K562 (cell line): ENCODE measurements at regions not wholly inside any gene's neighbourhood (a gene's known extent, or its start where the extent isn't known, plus 50 kb on each side); places are given as distances from the start of the nearest gene placed in this dataset.

ENCODE experiments used
- ATAC-seq: fragments of 200-7000 bp; cut with Tn5 transposase; 3 replicates; pipeline ENCODE4 v1.9.1; 2020; ENCODE audit warnings: moderate library complexity
- BruUV-seq: library from RNA; stranded (reverse); fragments of 400-500 nt; replicated peaks from 2 replicates; lab custom pipeline; 2021; lab: Mats Ljungman, UMichigan
- CTCF ChIA-PET: fragments of 300-600 bp; formaldehyde crosslinking; extraction: SDS; loops from one replicate; lab custom pipeline; 2021; ENCODE audit warnings: low intra/inter-chr PET ratio; lab: Yijun Ruan, JAX
- POLR2A ChIA-PET: fragments of 300-600, 350-650 bp; sonication (Branson Sonifier 250); formaldehyde crosslinking; extraction: SDS; loops from one replicate; lab custom pipeline; 2021; ENCODE audit warnings: antibody characterized with exemption, inconsistent platforms; lab: Yijun Ruan, JAX
- DNase-seq, 4 experiments: peaks; one replicate each; pipeline versions ENCODE4 v3.0.0 to v3.0.0-alpha.2; 2011 to 2018; ENCODE audit warnings: low spot score in 3 of 4, mixed read lengths in 3 of 4; ENCODE audit errors: extremely low read depth in 1 of 4
- FAIRE-seq: peaks from 2 replicates; lab custom pipeline; 2011; peaks lifted over from hg19 to GRCh38; lab: Jason Lieb, UNC
- H2AFZ ChIP-seq: 2 replicates; pipeline ENCODE4 v1.6.0; 2011; ENCODE audit warnings: low read depth, low read length, control low read depth, inconsistent platforms
- H3K27ac ChIP-seq: fragments of 200-600 bp; 3 replicates; pipeline ENCODE4 v1.8.0; 2011; ENCODE audit warnings: low read depth, mild to moderate bottlenecking, control low read depth, inconsistent platforms, low read length, moderate library complexity, mixed read lengths; ENCODE audit errors: extremely low read depth
- H3K27me3 ChIP-seq, 2 experiments: fragments of 300-600 bp in 1 of 2; 2 replicates in 1 of 2; 3 replicates in 1 of 2; pipeline versions ENCODE4 v1.6.0 to v1.8.0; 2011; ENCODE audit warnings: inconsistent platforms in 2 of 2, low read length in 2 of 2, mild to moderate bottlenecking in 1 of 2, mixed read lengths in 1 of 2, moderate library complexity in 1 of 2; ENCODE audit not compliant: control insufficient read depth in 2 of 2, insufficient read depth in 2 of 2
- H3K36me3 ChIP-seq: fragments of 300-600 bp; 3 replicates; pipeline ENCODE4 v1.8.0; 2011; ENCODE audit warnings: mild to moderate bottlenecking, low read length, inconsistent platforms; ENCODE audit not compliant: control insufficient read depth, insufficient read depth
- H3K4me1 ChIP-seq, 2 experiments: fragments of 200-600 bp in 1 of 2; replicated peaks in 1 of 2; 2 replicates in 1 of 2; 3 replicates in 1 of 2; pipeline versions ENCODE4 v1.5.1 to v1.8.0; 2011; ENCODE audit warnings: inconsistent platforms in 2 of 2, low read length in 2 of 2, mild to moderate bottlenecking in 1 of 2, mixed read lengths in 1 of 2, moderate library complexity in 1 of 2; ENCODE audit not compliant: control insufficient read depth in 2 of 2, insufficient read depth in 2 of 2
- H3K4me2 ChIP-seq: 2 replicates; pipeline ENCODE4 v1.6.1; 2011; ENCODE audit warnings: low read length, control low read depth, inconsistent platforms, mixed read lengths; ENCODE audit not compliant: insufficient read depth
- H3K4me3 ChIP-seq: fragments of 200-600 bp; sonication (generic), shearing (Covaris generic); 2 replicates; pipeline ENCODE4 v1.5.1; 2016; ENCODE audit warnings: control low read depth, inconsistent platforms
- H3K79me2 ChIP-seq: fragments of 200-600 bp; 3 replicates; pipeline ENCODE4 v1.8.0; 2011; ENCODE audit warnings: low read length, inconsistent platforms; ENCODE audit not compliant: control insufficient read depth, insufficient read depth
- H3K9ac ChIP-seq, 2 experiments: 2 replicates each; pipeline versions ENCODE4 v1.6.0 to v1.6.1; 2011; ENCODE audit warnings: low read depth in 2 of 2, low read length in 2 of 2, control low read depth in 1 of 2, inconsistent platforms in 1 of 2, mild to moderate bottlenecking in 1 of 2, mixed read lengths in 1 of 2; ENCODE audit not compliant: insufficient read depth in 1 of 2
- H3K9me1 ChIP-seq: one replicate; pipeline ENCODE4 v1.6.0; 2011; ENCODE audit warnings: inconsistent platforms, mild to moderate bottlenecking, low read length, moderate library complexity; ENCODE audit not compliant: control insufficient read depth, insufficient read depth
- H3K9me3 ChIP-seq: replicated peaks from 2 replicates; pipeline ENCODE4 v1.5.1; 2011; ENCODE audit warnings: low read depth, low read length, inconsistent platforms; ENCODE audit not compliant: control insufficient read depth, insufficient read depth
- H4K20me1 ChIP-seq: replicated peaks from 2 replicates; pipeline ENCODE4 v1.6.1; 2011; ENCODE audit warnings: low read length, inconsistent platforms, mixed read lengths; ENCODE audit not compliant: control insufficient read depth, insufficient read depth
- ASH1L ChIP-seq: fragments of 450-650 bp; IDR thresholded peaks from 2 replicates; pipeline ENCODE4 v1.6.1; 2018; ENCODE audit warnings: borderline replicate concordance, mild to moderate bottlenecking, low read depth; ENCODE audit not compliant: partially characterized antibody
- CHD4 ChIP-seq: fragments of 200-600 bp; sonication (generic); IDR thresholded peaks from 3 replicates; pipeline ENCODE4 v1.6.1; 2012; ENCODE audit warnings: low read depth, mild to moderate bottlenecking, mixed read lengths, low read length, inconsistent platforms; ENCODE audit not compliant: insufficient read depth, insufficient replicate concordance, poor library complexity, severe bottlenecking
- CREBBP ChIP-seq: IDR thresholded peaks from one replicate; pipeline ENCODE4 v1.6.1; 2012; ENCODE audit warnings: low read depth, mild to moderate bottlenecking, control low read depth, inconsistent platforms, low read length
- ELF2 ChIP-seq: fragments of 250-450 bp; sonication (Bioruptor Pico); IDR thresholded peaks from 2 replicates; pipeline ENCODE4 v1.5.0; 2021; ENCODE audit warnings: mild to moderate bottlenecking
- GTF2A2 ChIP-seq: IDR thresholded peaks from 2 replicates; pipeline ENCODE4 v1.6.1; 2016; ENCODE audit warnings: mild to moderate bottlenecking, missing genetic modification characterization, missing compliant biosample characterization
- HNRNPH1 ChIP-seq: fragments of 200-400 bp; formaldehyde crosslinking; optimal IDR thresholded peaks from 2 replicates; pipeline ENCODE3; 2017; ENCODE audit warnings: low read depth, mild to moderate bottlenecking, low read length, moderate library complexity
- MYC ChIP-seq, 2 experiments: fragments of 250-450 bp in 1 of 2; sonication (Bioruptor Pico) in 1 of 2; IDR thresholded peaks; 2 replicates each; pipeline versions ENCODE4 v1.5.1 to v1.6.1; 2012 to 2021; ENCODE audit warnings: low read depth in 2 of 2, borderline replicate concordance in 1 of 2, improper control_type of control experiment in 1 of 2, low read length in 1 of 2, mild to moderate bottlenecking in 1 of 2, moderate library complexity in 1 of 2
- PHF8 ChIP-seq: fragments of 200-600 bp; sonication (generic); IDR thresholded peaks from 2 replicates; pipeline ENCODE4 v1.6.1; 2012; ENCODE audit warnings: mixed run types, mild to moderate bottlenecking, inconsistent platforms, low read length, moderate library complexity, borderline replicate concordance
- SAP30 ChIP-seq: fragments of 200-600 bp; sonication (generic); IDR thresholded peaks from 2 replicates; pipeline ENCODE4 v1.6.1; 2012; ENCODE audit warnings: borderline replicate concordance, low read depth, mild to moderate bottlenecking, moderate library complexity, low read length, control low read depth, inconsistent platforms; ENCODE audit not compliant: insufficient read depth, poor library complexity, severe bottlenecking
- SLC30A9 ChIP-seq: fragments of 250-450 bp; sonication (Bioruptor Pico); IDR thresholded peaks from 2 replicates; pipeline ENCODE4 v1.8.0; 2022; ENCODE audit warnings: mild to moderate bottlenecking, moderate library complexity
- WHSC1 ChIP-seq: IDR thresholded peaks from one replicate; pipeline ENCODE4 v1.6.1; 2012; ENCODE audit warnings: low read length, control low read depth, inconsistent platforms
- ZNF165 ChIP-seq: fragments of 250-450 bp; sonication (Bioruptor Pico); IDR thresholded peaks from 2 replicates; pipeline ENCODE4 v1.4.0; 2020; ENCODE audit warnings: borderline replicate concordance
- ZNF224 ChIP-seq: sonication (generic); formaldehyde crosslinking; IDR thresholded peaks from 2 replicates; pipeline ENCODE4 v1.8.0; 2022; ENCODE audit warnings: mild to moderate bottlenecking, missing genetic modification reagents
- ZNF3 ChIP-seq: fragments of 250-450 bp; sonication (Bioruptor Pico); IDR thresholded peaks from 2 replicates; pipeline ENCODE4 v1.5.0; 2021; ENCODE audit warnings: mild to moderate bottlenecking, moderate library complexity
- ZNF311 ChIP-seq: fragments of 250-450 bp; sonication (Bioruptor Pico); IDR thresholded peaks from 2 replicates; pipeline ENCODE4 v1.4.0; 2020; ENCODE audit warnings: mild to moderate bottlenecking, moderate library complexity
- WGBS: fragments of 100-300 bp; shearing (Covaris generic); methylation state at CpG from one replicate; pipeline ENCODE4 v1.1.6; 2016; ENCODE audit warnings: low coverage, mixed read lengths; ENCODE audit not compliant: insufficient coverage; ENCODE audit errors: missing lambda C conversion rate; 5-methylcytosine and 5-hydroxymethylcytosine counted together
- in situ Hi-C: fragments of 300-500 bp; cut with MboI; formaldehyde crosslinking; loops from 4 replicates; pipeline ENCODE4 v1.15.0; 2018; ENCODE audit warnings: inconsistent platforms, mixed read lengths
- intact Hi-C: fragments of 100-400 bp; cut with micrococcal nuclease; formaldehyde crosslinking; loops from 2 replicates; pipeline ENCODE4 v1.14.2; 2022
- TF ChIP-seq, protein P1 (sequence below), 3 experiments: fragments of 200-800 bp in 1 of 3; sonication (Bioruptor generic) in 1 of 3; sonication (generic) in 1 of 3; formaldehyde crosslinking in 1 of 3; IDR thresholded peaks; 2 replicates each; pipeline versions ENCODE4 v1.6.1 to v1.8.0; 2016 to 2022; ENCODE audit warnings: mild to moderate bottlenecking in 2 of 3, missing compliant biosample characterization in 2 of 3, missing genetic modification characterization in 2 of 3, missing genetic modification reagents in 1 of 3

- Histone ChIP-seq H4K20me1 (no peaks in the 10 kb centered on the region), H3K4me2 (no peak overlapping the region), H3K9ac (no peak overlapping the region), H3K27ac (no peak overlapping the region)
- in situ Hi-C loops = loop anchor here (25.0 kb wide), 1 partner anchor 1207 kb away; no protein-coding TSS in a partner anchor
- ATAC-seq = no peak
- TF ChIP-seq CHD4 = no peak
- TF ChIP-seq ZNF311 (CRISPR knock-in tag) = no peak
- no peak for TF ChIP-seq MYC (IDR thresholded peaks at IDR 0.05; ENCODE audit: low read depth, low read length)
- no peak for TF ChIP-seq MYC (CRISPR knock-in tag; IDR thresholded peaks at IDR 0.05; ENCODE audit: borderline replicate concordance, low read depth)
- no peak for TF ChIP-seq HNRNPH1
- TF ChIP-seq, protein P1, sequence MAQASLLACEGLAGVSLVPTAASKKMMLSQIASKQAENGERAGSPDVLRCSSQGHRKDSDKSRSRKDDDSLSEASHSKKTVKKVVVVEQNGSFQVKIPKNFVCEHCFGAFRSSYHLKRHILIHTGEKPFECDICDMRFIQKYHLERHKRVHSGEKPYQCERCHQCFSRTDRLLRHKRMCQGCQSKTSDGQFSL (CRISPR knock-in tag; IDR thresholded peaks at IDR 0.05) = no peak
- TF ChIP-seq, protein P1 (tag; IDR thresholded peaks at IDR 0.05) = no peak
- no peak for TF ChIP-seq SLC30A9 (CRISPR knock-in tag)
- no peak for TF ChIP-seq ZNF165
- TF ChIP-seq ASH1L = no peak
- no peak for TF ChIP-seq ZNF224 (CRISPR knock-in tag)
- no peak for TF ChIP-seq WHSC1
- no peak for TF ChIP-seq CREBBP
- no peak for TF ChIP-seq ELF2 (CRISPR knock-in tag)
- TF ChIP-seq ZNF3 = no peak
- TF ChIP-seq SAP30 = no peak
- TF ChIP-seq PHF8 = no peak
- TF ChIP-seq GTF2A2 = no peak
- TF ChIP-seq, all 486 proteins: peak for 0
- ChIA-PET CTCF (no interaction called here), POLR2A (no interaction called here)
- 0% methylated on average over 3 of the region's 3 CpGs for WGBS
- Histone ChIP-seq H3K27me3 (no peaks in the 10 kb centered on the region), H3K4me1 (no peaks in the 10 kb centered on the region), H3K4me3 (no peak overlapping the region), H2AFZ (no peak overlapping the region), H3K9me1 (no peaks in the 10 kb centered on the region), H3K36me3 (no peaks in the 10 kb centered on the region), H3K79me2 (no peaks in the 10 kb centered on the region), H3K9me3 (no peaks in the 10 kb centered on the region)
- BruUV-seq = no TSS peak
- FAIRE-seq (no peak), DNase-seq (no peak)
- intact Hi-C loops = no loop called here
Observed at GRCh38 chr1:209218981-209219380, 364.5 kb upstream of the CAMK1G start.
